ENCODE measurements at regions not wholly inside any gene's neighbourhood (a gene's known extent, or its start where the extent isn't known, plus 50 kb on each side); places are given as distances from the start of the nearest gene placed in this dataset.

DNA sequence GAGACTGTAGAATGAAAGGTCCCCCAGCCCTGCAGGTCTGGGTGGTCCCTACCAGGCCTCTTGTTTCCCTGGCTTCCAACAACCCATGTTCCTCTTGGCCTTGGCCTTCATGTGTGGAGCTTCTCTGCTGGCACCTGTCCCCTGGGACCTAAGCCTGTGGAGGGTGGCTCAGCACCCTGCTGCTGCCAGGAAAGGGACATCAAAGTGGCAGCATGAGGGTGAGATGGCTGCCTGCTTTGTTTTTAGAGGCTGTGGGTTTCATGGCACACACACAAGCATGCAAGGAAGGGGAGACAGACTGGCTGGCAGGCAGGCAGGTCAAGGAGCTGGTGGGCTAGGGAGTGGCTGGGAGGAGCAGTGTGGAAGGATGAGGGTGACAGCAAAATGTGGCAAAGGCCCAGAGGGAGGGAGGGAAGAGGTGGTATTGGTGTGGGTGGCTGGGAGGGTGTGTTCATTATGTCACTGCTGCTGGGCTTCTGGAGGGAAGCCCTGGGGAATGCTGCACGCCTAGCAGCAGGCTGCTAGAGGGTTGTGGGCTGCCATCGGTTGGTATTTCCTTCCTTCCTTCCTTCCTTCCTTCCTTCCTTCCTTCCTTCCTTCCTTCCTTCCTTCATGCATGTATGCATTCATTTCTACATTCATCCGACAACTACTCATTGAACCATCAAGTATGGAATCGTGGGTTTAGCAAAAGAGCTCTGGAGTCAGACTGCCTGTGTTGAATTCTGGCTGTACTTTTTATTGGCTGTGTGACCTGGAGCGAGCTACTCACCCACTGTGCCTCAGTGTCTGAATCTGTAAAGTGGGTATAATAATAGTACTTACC lies 128.7 kb upstream of the PJA1 start:
- no peak for DNase-seq (ENCODE audit: extremely low read depth, insufficient read length)
- peaks cover under 1% of the 10 kb centered on the region for H3K27me3 ChIP-seq (replicated peaks; ENCODE audit: control insufficient read depth, insufficient read depth, low read length)

DNA sequence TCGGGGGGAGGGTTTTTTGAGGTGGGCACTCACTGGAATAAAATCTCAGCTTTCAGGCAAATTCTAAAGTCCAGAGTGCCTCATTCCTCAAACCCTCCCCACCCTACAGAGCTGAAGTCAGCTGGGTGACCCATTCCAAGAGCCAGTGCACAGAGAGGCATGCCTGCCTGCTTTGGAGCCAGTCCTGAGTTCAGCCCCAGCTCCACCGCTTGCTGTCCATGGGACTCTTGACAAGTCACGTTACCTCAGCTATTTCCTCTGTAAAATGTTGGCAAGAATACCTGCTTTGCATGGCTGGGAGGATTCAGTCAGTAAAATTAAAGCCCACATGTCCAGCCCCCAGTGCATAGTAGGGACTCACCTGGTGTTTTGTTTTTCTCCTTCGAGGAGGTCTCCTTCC lies 125.9 kb upstream of the PJA1 start:
- no peak for DNase-seq (ENCODE audit: extremely low read depth, insufficient read length)
- Histone ChIP-seq H3K27me3 (replicated peaks; ENCODE audit: control insufficient read depth, insufficient read depth, low read length) (peaks cover 2% of the 10 kb centered on the region), H3K4me3 (replicated peaks; ENCODE audit: low read depth, low read length) (no peak overlapping the region), H3K36me3 (ENCODE audit: control insufficient read depth, insufficient read depth, low read length) (no peaks in the 10 kb centered on the region)
- TF ChIP-seq, protein P1, sequence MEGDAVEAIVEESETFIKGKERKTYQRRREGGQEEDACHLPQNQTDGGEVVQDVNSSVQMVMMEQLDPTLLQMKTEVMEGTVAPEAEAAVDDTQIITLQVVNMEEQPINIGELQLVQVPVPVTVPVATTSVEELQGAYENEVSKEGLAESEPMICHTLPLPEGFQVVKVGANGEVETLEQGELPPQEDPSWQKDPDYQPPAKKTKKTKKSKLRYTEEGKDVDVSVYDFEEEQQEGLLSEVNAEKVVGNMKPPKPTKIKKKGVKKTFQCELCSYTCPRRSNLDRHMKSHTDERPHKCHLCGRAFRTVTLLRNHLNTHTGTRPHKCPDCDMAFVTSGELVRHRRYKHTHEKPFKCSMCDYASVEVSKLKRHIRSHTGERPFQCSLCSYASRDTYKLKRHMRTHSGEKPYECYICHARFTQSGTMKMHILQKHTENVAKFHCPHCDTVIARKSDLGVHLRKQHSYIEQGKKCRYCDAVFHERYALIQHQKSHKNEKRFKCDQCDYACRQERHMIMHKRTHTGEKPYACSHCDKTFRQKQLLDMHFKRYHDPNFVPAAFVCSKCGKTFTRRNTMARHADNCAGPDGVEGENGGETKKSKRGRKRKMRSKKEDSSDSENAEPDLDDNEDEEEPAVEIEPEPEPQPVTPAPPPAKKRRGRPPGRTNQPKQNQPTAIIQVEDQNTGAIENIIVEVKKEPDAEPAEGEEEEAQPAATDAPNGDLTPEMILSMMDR (IDR thresholded peaks at IDR 0.05; ENCODE audit: insufficient read depth, low read length, poor library complexity, severe bottlenecking): no peak

More for the DNA sequence above, 128.7 kb upstream of the PJA1 start:
- TF ChIP-seq, protein P1 (IDR thresholded peaks at IDR 0.05; ENCODE audit: insufficient read depth, low read length, poor library complexity, severe bottlenecking): no peak
- Histone ChIP-seq H3K4me3 (replicated peaks; ENCODE audit: low read depth, low read length) (no peak overlapping the region), H3K36me3 (ENCODE audit: control insufficient read depth, insufficient read depth, low read length) (no peaks in the 10 kb centered on the region)

DNA sequence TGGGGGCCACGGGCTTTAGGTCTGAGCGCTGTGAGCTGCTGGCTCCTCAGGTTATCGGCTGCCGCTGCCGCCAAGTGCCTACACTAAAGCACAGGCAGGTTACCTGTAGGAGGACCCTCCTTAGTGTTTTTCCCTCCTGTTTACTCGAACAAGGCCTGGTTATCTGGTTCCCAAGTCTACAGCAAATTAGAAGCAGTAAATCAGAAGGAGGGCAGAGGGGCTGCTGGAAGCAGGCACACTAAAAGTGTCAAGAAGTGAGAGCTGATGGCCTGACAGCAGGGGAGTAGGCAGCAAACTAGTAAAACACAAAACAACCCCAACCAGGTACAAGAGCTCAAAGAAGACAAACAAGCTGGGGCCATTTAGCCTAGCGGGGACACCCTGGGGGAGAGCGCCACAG lies 125.0 kb upstream of the PJA1 start:
- Histone ChIP-seq H3K36me3 (ENCODE audit: control insufficient read depth, insufficient read depth, low read length) (no peaks in the 10 kb centered on the region), H3K4me3 (replicated peaks; ENCODE audit: low read depth, low read length) (no peak overlapping the region), H3K27me3 (replicated peaks; ENCODE audit: control insufficient read depth, insufficient read depth, low read length) (peaks cover 2% of the 10 kb centered on the region)
- TF ChIP-seq, protein P1 (IDR thresholded peaks at IDR 0.05; ENCODE audit: insufficient read depth, low read length, poor library complexity, severe bottlenecking): no peak
- no peak for DNase-seq (ENCODE audit: extremely low read depth, insufficient read length)

DNA sequence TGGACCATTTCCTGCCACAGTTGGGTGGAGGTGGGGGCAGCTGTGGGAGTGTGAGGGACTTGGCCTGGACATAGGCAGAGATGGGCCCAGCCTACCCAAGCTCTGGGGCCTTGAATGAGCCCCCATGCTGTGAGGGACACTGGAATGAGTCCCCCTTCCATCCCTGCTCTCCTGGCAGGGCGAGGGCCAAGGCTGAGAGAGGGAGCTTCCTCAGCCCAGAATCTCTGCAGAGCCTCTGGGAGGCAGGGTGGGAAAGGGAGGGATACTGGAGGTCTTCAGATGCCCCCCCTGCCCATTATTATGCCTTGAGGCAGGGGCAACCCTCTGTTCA lies 124.5 kb upstream of the PJA1 start:
- H3K4me3 ChIP-seq (replicated peaks; ENCODE audit: low read depth, low read length): no peak overlapping the region
- no peak for DNase-seq (ENCODE audit: extremely low read depth, insufficient read length)
- peaks cover 2% of the 10 kb centered on the region for H3K27me3 ChIP-seq (replicated peaks; ENCODE audit: control insufficient read depth, insufficient read depth, low read length)

DNA sequence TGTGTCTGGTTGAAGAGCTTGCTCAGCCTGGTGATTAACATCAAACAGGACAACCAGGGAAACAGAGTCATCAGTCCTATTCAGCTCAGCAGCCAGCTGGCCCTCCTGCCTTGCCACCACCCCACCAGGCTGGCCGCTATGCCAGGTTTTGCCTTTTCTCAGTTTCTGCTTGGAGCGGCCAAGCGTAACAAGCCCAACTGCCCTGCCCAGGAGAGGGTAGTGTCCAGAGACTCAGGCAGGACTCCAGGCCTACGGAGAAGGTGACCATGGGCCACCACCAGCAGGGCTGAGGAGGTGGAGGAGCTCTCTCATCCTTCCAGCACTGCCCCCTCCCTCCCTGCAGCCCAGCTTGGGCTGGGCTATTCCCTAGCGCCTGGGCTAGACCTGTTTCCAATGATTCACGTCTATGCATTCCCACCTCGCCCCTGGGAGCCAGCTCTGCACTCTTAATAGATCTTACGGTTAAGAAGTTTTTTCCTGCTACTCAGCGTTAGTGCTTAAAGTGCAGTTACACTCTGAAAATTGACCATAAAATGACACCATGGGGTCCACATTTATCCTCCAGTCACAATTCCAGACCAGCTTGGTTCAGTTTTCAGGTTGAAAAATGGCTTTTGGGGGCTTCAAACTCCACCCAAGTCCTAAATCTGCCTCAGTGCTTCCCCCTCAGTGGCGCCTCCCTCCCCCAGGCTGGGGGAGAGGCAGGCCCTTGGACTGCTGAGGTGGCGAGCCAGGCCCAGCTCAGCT lies 124.0 kb upstream of the PJA1 start:
- no peak overlapping the region for H3K4me3 ChIP-seq (replicated peaks; ENCODE audit: low read depth, low read length)
- H3K36me3 ChIP-seq (ENCODE audit: control insufficient read depth, insufficient read depth, low read length): no peaks in the 10 kb centered on the region
- DNase-seq (ENCODE audit: extremely low read depth, insufficient read length): no peak
- peaks cover 2% of the 10 kb centered on the region for H3K27me3 ChIP-seq (replicated peaks; ENCODE audit: control insufficient read depth, insufficient read depth, low read length)
- TF ChIP-seq, protein P1 (IDR thresholded peaks at IDR 0.05; ENCODE audit: insufficient read depth, low read length, poor library complexity, severe bottlenecking): no peak

More for the DNA sequence above, 124.5 kb upstream of the PJA1 start:
- TF ChIP-seq, protein P1 (IDR thresholded peaks at IDR 0.05; ENCODE audit: insufficient read depth, low read length, poor library complexity, severe bottlenecking): no peak
- H3K36me3 ChIP-seq (ENCODE audit: control insufficient read depth, insufficient read depth, low read length): no peaks in the 10 kb centered on the region
